Stomach (tissue), 8 donors: ENCODE measurements at regions not wholly inside any gene's neighbourhood (a gene's known extent, or its start where the extent isn't known, plus 50 kb on each side); places are given as distances from the start of the nearest gene placed in this dataset.

Source experiments
- DNase-seq, 2 donors: peaks; one replicate each; pipeline versions ENCODE4 v3.0.0 to v3.0.0-alpha.2; 2013 to 2019
- H3K27ac ChIP-seq, 5 donors: fragments of 200-600 bp in 4 of 5; sonication (generic) in 4 of 5; one replicate each; pipeline ENCODE4 v1.5.1; 2013 to 2019; ENCODE audit warnings: mild to moderate bottlenecking in 1 of 5, moderate library complexity in 1 of 5
- H3K27me3 ChIP-seq, 3 donors: fragments of 200-600 bp; sonication (generic); one replicate each; pipeline ENCODE4 v1.5.1; 2017 to 2019; ENCODE audit warnings: mixed run types in 1 of 3
- H3K36me3 ChIP-seq, 4 donors: fragments of 200-600 bp; sonication (generic); 1 replicate in 3 of 4; 2 replicates in 1 of 4; pipeline ENCODE4 v1.5.1; 2016 to 2019
- H3K4me1 ChIP-seq, 4 donors: fragments of 200-600 bp; sonication (generic); one replicate each; pipeline ENCODE4 v1.5.1; 2016 to 2019
- H3K4me3 ChIP-seq, 4 donors: fragments of 200-600 bp; sonication (generic) in 3 of 4; one replicate each; pipeline ENCODE4 v1.5.1; 2016 to 2019; ENCODE audit warnings: mild to moderate bottlenecking in 1 of 4
- H3K9me3 ChIP-seq, 4 donors: fragments of 200-600 bp; sonication (generic); one replicate each; pipeline ENCODE4 v1.5.1; 2016 to 2019
- CTCF ChIP-seq, 7 experiments: fragments of 450-650 bp in 4 of 7; fragments of 200-600 bp in 3 of 7; sonication (generic) in 3 of 7; IDR thresholded peaks; one replicate each; pipeline ENCODE4 v1.5.1; 2016 to 2019; ENCODE audit warnings: antibody characterized with exemption in 7 of 7, control low read depth in 2 of 7, mild to moderate bottlenecking in 1 of 7
- EP300 ChIP-seq: sonication (generic); formaldehyde crosslinking; IDR thresholded peaks from one replicate; pipeline ENCODE4 v1.6.1; 2017; ENCODE audit warnings: antibody characterized with exemption
- POLR2A ChIP-seq, 4 donors: fragments of 450-650 bp; IDR thresholded peaks; one replicate each; pipeline ENCODE4 v1.6.1; 2016; ENCODE audit warnings: antibody characterized with exemption in 4 of 4, control low read depth in 2 of 4, mild to moderate bottlenecking in 1 of 4, moderate library complexity in 1 of 4
- POLR2AphosphoS5 ChIP-seq, 3 donors: sonication (generic); formaldehyde crosslinking; IDR thresholded peaks; one replicate each; pipeline ENCODE4 v1.6.1; 2016; ENCODE audit warnings: antibody characterized with exemption in 3 of 3
- WGBS, 5 donors: extraction: QIAGEN DNeasy Blood & Tissue Kit in 3 of 5; methylation state at CpG; one replicate each; pipeline versions ENCODE4 v1.1.5 to v1.1.7; 2013 to 2018; 5-methylcytosine and 5-hydroxymethylcytosine counted together
- intact Hi-C: fragments of 100-400 bp; cut with DNase I; formaldehyde crosslinking; loops from one replicate; pipeline ENCODE4 v1.15.1; 2023; ENCODE audit warnings: low total_unique reads
- donor health status: healthy with polysubstance abuse.
- donor health status: Bipolar disorder and iron deficiency.
- donor health status: healthy.

DNA sequence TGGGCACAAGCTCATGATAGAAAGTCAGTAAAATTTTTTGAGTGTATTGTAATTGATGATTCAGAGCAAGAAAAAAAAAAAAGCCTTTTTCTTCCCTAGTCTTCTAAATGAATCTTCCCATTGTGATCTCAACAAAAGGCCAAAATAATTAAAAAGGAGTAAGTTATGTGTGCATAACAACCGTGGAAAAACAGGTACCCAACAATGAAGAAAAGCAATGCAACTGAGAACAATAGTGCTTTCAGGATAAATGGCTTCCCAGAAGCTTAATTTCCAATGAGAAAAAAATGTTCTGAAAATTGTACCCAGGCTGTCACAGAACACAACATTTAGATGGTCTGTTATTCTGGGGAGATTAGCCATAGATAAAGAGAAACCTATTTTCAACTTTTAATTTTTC is 399.0 kb upstream of the AGA start:
- TF ChIP-seq EP300 (no peak), POLR2AphosphoS5 (IDR thresholded peaks at IDR 0.05) (no peak), CTCF (IDR thresholded peaks at IDR 0.05) (no peak), POLR2A (IDR thresholded peaks at IDR 0.05) (no peak)
- 0 to 67% (median 32%) methylated on average over 1 of the region's 1 CpG for WGBS, 5 donors
- intact Hi-C loops: no loop called here

GRCh38 chr4:177853229-177853628 is 411.0 kb upstream of the AGA start:
- H3K36me3 ChIP-seq: no peaks in the 10 kb centered on the region
- intact Hi-C loops: no loop called here
- TF ChIP-seq CTCF (IDR thresholded peaks at IDR 0.05) (no peak), EP300 (no peak), POLR2A (IDR thresholded peaks at IDR 0.05) (no peak), POLR2AphosphoS5 (IDR thresholded peaks at IDR 0.05) (no peak)
- no peaks in the 10 kb centered on the region for H3K4me1 ChIP-seq
- H3K4me3 ChIP-seq: no peak overlapping the region
- H3K9me3 ChIP-seq: peaks cover 0 to 11% (median 0%) of the 10 kb centered on the region in 4 donors
- no peak for DNase-seq
- WGBS, 5 donors: 83 to 92% (median 88%) methylated on average over 8 of the region's 8 CpGs
- no peak overlapping the region for H3K27ac ChIP-seq
- no peaks in the 10 kb centered on the region for H3K27me3 ChIP-seq

More for the DNA sequence above, 399.0 kb upstream of the AGA start:
- H3K27ac ChIP-seq: no peak overlapping the region
- no peak overlapping the region for H3K4me3 ChIP-seq
- no peaks in the 10 kb centered on the region for H3K27me3 ChIP-seq
- H3K9me3 ChIP-seq: no peaks in the 10 kb centered on the region
- no peaks in the 10 kb centered on the region for H3K36me3 ChIP-seq
- DNase-seq: no peak
- no peaks in the 10 kb centered on the region for H3K4me1 ChIP-seq

GRCh38 chr4:177855507-177856197 is 413.4 kb upstream of the AGA start:
- Histone ChIP-seq H3K27ac (no peak overlapping the region), H3K9me3 (peaks cover 0 to 11% (median 0%) of the 10 kb centered on the region in 4 donors), H3K4me3 (no peak overlapping the region), H3K36me3 (no peaks in the 10 kb centered on the region), H3K4me1 (no peaks in the 10 kb centered on the region), H3K27me3 (no peaks in the 10 kb centered on the region)
- 45 to 56% (median 51%) methylated on average over 5 of the region's 5 CpGs for WGBS, 5 donors
- intact Hi-C loops: no loop called here
- TF ChIP-seq EP300: no peak
- peak in 1 of 2 donors; percentile 30 for DNase-seq

- no peaks in the 10 kb centered on the region for H3K4me1 ChIP-seq
- H3K27ac ChIP-seq: no peak overlapping the region
- no peak for DNase-seq
- H3K9me3 ChIP-seq: peaks cover 0 to 16% (median 6%) of the 10 kb centered on the region in 4 donors
- H3K36me3 ChIP-seq: no peaks in the 10 kb centered on the region
- intact Hi-C loops: no loop called here
- TF ChIP-seq EP300 (no peak), POLR2AphosphoS5 (IDR thresholded peaks at IDR 0.05) (no peak), CTCF (IDR thresholded peaks at IDR 0.05) (no peak), POLR2A (IDR thresholded peaks at IDR 0.05) (no peak)
- no peaks in the 10 kb centered on the region for H3K27me3 ChIP-seq
- no peak overlapping the region for H3K4me3 ChIP-seq
Measured at GRCh38 chr4:177860171-177860570, 417.9 kb upstream of the AGA start.

DNA sequence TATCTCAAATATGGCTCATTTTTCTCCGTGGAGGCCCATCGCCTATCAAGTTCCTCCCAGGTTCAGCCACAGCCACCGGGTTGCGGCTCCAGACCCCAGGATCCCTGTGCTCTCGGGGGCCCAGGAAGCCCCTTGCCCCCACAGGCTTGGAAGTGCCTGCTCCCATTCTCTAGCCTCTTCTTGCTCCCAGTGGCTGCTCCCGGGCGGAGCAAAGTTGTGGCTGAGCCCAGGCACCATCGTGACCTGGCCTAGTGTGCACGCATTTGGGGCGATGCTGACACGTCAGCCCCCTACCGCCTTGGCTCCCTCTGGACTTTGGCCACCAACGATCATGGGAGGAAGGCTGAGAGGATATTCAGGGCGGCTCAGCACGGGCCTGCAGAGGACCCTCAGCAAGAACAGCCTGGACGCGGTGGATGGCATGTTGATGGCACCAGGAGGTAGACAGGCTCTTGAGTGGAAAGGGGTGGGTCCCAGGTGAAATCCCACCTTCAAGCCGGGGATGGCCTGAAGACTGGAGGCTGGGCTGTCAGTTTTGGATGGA is 419.4 kb upstream of the AGA start:
- intact Hi-C loops: no loop called here
- H3K4me1 ChIP-seq: no peaks in the 10 kb centered on the region
- H3K9me3 ChIP-seq: peaks cover 0 to 16% (median 6%) of the 10 kb centered on the region in 4 donors
- no peak overlapping the region for H3K4me3 ChIP-seq
- H3K36me3 ChIP-seq: no peaks in the 10 kb centered on the region
- H3K27ac ChIP-seq: no peak overlapping the region
- 89 to 95% (median 93%) methylated on average over 18 of the region's 18 CpGs for WGBS, 5 donors
- TF ChIP-seq POLR2A (IDR thresholded peaks at IDR 0.05): no peak
- no peak for TF ChIP-seq EP300
- no peak for TF ChIP-seq POLR2AphosphoS5 (IDR thresholded peaks at IDR 0.05)
- no peak for TF ChIP-seq CTCF (IDR thresholded peaks at IDR 0.05)
- no peak for DNase-seq
- no peaks in the 10 kb centered on the region for H3K27me3 ChIP-seq
